Colonic mucosa (tissue), 4 donors: ENCODE measurements at regions not wholly inside any gene's neighbourhood (a gene's known extent, or its start where the extent isn't known, plus 50 kb on each side); places are given as distances from the start of the nearest gene placed in this dataset.

ENCODE experiments used
- DNase-seq: peaks from one replicate; pipeline ENCODE4 v3.0.0-alpha.2; 2020
- H3K27ac ChIP-seq: fragments of 200-600 bp; one replicate; pipeline ENCODE4 v1.8.0; 2021
- H3K27me3 ChIP-seq: fragments of 200-600 bp; one replicate; pipeline ENCODE4 v1.8.0; 2021
- H3K36me3 ChIP-seq: fragments of 200-600 bp; one replicate; pipeline ENCODE4 v1.8.0; 2021
- H3K4me1 ChIP-seq: fragments of 200-600 bp; one replicate; pipeline ENCODE4 v1.8.0; 2021; ENCODE audit warnings: mild to moderate bottlenecking
- H3K4me3 ChIP-seq: fragments of 200-600 bp; one replicate; pipeline ENCODE4 v1.8.0; 2021
- H3K9ac ChIP-seq, 2 donors: one replicate each; pipeline ENCODE4 v1.7.0; 2013; ENCODE audit warnings: control low read depth in 2 of 2, low read depth in 2 of 2, low read length in 2 of 2
- H3K9me3 ChIP-seq: fragments of 200-600 bp; one replicate; pipeline ENCODE4 v1.8.0; 2021
- intact Hi-C: fragments of 100-400 bp; cut with DNase I; formaldehyde crosslinking; loops from one replicate; pipeline ENCODE4 v1.14.1; 2022
- TF ChIP-seq, protein P1 (sequence below): fragments of 200-600 bp; IDR thresholded peaks from one replicate; pipeline ENCODE4 v1.8.0; 2022; ENCODE audit warnings: antibody characterized with exemption, mild to moderate bottlenecking
- donor health status: healthy.
- donor health status: DM: no; HTN: no; CAD: no.
- donor health status: DM: no; HTN: no; CAD: no.

DNA sequence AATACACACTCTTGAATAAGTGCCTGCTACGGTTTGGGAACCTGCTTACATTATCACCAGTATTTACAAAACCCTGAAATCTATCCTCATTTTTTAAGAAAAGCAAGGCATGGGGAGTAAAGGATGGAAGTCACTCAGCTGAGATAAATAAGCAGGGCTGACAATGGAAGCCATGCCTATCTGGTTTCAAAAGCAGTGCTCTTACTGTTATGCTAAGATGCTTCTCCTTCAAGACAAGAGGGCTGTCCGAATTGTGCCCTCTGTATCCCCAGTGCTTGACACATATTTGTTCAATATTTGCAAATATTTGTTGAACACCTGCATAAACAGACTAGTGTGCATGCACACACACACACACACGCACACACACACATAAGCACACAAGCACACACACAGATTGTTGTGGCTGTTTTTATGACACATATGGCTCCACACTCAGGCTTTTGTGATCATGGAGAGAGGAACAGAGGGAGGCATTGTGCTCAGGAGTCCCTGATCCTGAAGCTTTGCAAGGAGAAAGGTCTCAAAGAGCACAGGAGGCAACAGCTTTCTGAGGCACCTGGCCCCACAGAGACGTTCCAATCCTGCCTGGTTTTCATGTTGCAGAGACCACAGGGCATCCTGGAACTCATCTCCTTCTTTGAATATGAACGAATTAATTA, 401.6 kb upstream of the CDH11 start:
- TF ChIP-seq, protein P1, sequence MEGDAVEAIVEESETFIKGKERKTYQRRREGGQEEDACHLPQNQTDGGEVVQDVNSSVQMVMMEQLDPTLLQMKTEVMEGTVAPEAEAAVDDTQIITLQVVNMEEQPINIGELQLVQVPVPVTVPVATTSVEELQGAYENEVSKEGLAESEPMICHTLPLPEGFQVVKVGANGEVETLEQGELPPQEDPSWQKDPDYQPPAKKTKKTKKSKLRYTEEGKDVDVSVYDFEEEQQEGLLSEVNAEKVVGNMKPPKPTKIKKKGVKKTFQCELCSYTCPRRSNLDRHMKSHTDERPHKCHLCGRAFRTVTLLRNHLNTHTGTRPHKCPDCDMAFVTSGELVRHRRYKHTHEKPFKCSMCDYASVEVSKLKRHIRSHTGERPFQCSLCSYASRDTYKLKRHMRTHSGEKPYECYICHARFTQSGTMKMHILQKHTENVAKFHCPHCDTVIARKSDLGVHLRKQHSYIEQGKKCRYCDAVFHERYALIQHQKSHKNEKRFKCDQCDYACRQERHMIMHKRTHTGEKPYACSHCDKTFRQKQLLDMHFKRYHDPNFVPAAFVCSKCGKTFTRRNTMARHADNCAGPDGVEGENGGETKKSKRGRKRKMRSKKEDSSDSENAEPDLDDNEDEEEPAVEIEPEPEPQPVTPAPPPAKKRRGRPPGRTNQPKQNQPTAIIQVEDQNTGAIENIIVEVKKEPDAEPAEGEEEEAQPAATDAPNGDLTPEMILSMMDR = no peak
- Histone ChIP-seq H3K4me3 (no peak overlapping the region), H3K27ac (no peak overlapping the region), H3K9me3 (no peaks in the 10 kb centered on the region), H3K9ac (no peak overlapping the region), H3K4me1 (no peaks in the 10 kb centered on the region), H3K27me3 (no peaks in the 10 kb centered on the region), H3K36me3 (no peaks in the 10 kb centered on the region)
- DNase-seq = no peak
- intact Hi-C loops = no loop called here

DNA sequence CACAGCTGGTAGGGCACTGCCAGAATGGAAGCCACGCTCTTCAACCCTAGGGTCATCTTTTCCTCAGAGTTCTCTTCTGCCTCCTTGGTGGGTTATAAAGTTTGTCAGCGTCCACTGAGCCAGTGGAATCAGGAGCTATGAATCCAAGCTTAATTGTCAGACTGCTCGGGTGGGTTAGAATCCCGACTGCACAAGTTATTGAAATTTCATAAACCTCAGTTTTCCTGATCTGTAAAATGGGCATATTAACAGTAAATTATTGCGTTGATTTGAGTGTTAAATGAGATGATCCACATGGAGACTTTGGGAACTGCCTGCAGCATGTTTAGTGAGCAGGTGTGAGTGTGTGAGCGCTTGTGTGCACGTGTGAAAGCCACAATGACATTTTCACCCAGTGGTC, 400.5 kb upstream of the CDH11 start:
- intact Hi-C loops = no loop called here
- TF ChIP-seq, protein P1 = no peak
- DNase-seq = no peak
- Histone ChIP-seq H3K27ac (no peak overlapping the region), H3K9ac (no peak overlapping the region), H3K27me3 (no peaks in the 10 kb centered on the region), H3K36me3 (no peaks in the 10 kb centered on the region), H3K9me3 (no peaks in the 10 kb centered on the region), H3K4me1 (no peaks in the 10 kb centered on the region), H3K4me3 (no peak overlapping the region)

DNA sequence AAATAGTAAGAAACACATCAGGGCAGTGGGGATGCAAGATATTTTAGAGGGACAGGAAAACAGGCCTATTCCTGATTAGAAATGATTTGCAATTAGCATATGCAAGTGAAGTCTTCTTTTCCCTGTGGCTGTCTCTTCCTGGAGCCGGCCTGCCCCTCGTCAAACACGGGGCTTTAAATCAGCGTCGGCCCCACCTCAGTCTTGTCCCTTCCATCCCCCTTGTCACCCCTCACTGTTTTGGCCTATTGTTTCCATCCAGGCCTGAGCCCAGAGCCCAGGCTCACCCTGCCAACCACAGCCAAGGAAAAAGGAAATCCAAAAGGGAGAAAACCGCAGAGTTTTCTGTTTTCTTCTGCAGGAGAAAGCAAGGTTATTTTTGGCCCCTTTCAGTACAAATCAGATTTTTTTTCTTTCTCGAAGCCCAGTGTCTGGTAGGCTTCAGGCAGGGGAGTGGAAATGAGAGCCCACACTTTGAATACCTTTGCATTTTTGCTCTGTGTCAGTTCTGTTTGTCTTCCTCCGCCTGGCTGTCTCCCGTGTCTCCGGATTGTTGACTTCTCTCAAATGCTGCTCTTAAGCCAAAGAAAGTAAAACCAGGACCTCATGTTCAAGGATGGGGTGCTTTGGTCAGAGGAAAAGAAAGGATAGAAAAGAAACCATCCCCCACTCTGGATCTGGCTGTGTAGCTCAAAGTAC, 399.9 kb upstream of the CDH11 start:
- H3K9ac ChIP-seq = no peak overlapping the region
- TF ChIP-seq, protein P1 = no peak
- no peak for DNase-seq
- H3K9me3 ChIP-seq = no peaks in the 10 kb centered on the region
- H3K27me3 ChIP-seq = no peaks in the 10 kb centered on the region
- no peaks in the 10 kb centered on the region for H3K36me3 ChIP-seq
- H3K27ac ChIP-seq = no peak overlapping the region
- no peaks in the 10 kb centered on the region for H3K4me1 ChIP-seq
- no peak overlapping the region for H3K4me3 ChIP-seq
- intact Hi-C loops = no loop called here

DNA sequence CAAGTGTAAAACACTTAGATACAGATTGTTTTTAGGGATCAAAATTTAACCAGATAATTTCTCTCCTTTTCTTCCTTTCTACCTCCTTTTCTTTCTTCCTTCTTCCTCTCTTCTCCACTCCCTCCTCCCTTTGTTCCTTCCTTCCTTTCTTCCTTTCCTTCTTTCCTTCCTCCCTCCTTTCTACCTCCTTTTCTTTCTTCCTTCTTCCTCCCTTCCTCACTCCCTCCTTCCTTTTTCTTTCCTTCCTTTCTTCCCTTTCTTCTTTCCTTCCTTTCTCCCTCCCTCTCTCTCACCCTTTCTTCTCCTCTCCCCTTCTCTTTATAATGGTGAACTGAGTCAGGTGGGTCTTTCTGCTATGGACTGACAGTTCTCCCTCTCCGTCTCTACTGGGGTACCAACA, 397.5 kb upstream of the CDH11 start:
- TF ChIP-seq, protein P1 = no peak
- Histone ChIP-seq H3K9ac (no peak overlapping the region), H3K36me3 (no peaks in the 10 kb centered on the region), H3K4me3 (no peak overlapping the region), H3K27me3 (no peaks in the 10 kb centered on the region), H3K9me3 (no peaks in the 10 kb centered on the region), H3K27ac (no peak overlapping the region), H3K4me1 (no peaks in the 10 kb centered on the region)
- intact Hi-C loops = no loop called here
- DNase-seq = no peak

DNA sequence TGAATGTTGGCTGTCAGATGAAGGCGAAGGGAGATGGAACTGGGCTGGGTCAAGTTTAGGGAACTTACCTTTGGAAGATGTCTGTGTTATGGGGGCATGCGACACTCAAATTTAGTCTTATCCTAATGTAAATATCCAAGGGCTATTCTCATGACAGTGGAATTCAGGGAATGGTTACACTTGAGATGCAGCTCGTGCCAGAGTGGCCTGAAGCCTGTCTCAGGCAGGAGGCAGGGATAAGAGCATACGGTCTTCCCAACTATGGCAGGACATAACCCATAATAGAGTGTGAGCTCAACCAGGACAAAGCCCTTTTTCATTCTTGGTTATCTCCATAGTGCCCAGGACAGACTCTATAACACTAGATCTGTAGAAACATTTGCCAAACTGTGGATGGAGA, 393.3 kb upstream of the CDH11 start:
- no peak overlapping the region for H3K9ac ChIP-seq
- H3K36me3 ChIP-seq = no peaks in the 10 kb centered on the region
- no peaks in the 10 kb centered on the region for H3K9me3 ChIP-seq
- no peak overlapping the region for H3K27ac ChIP-seq
- TF ChIP-seq, protein P1 = no peak
- no peaks in the 10 kb centered on the region for H3K27me3 ChIP-seq
- DNase-seq = no peak
- intact Hi-C loops = no loop called here
- no peaks in the 10 kb centered on the region for H3K4me1 ChIP-seq
- H3K4me3 ChIP-seq = no peak overlapping the region
